Endothelial cell of umbilical vein (primary cell): ENCODE measurements at regions not wholly inside any gene's neighbourhood (a gene's known extent, or its start where the extent isn't known, plus 50 kb on each side); places are given as distances from the start of the nearest gene placed in this dataset.

ENCODE experiments used
- BruUV-seq: library from RNA; stranded (reverse); fragments of 400-500 nt; replicated peaks from 2 replicates; lab custom pipeline; 2021; lab: Mats Ljungman, UMichigan
- CTCF ChIA-PET: fragments of 300-600, 350-600 bp; sonication (Branson Sonifier 250); formaldehyde crosslinking; loops from one replicate; lab custom pipeline; 2021; ENCODE audit warnings: antibody characterized with exemption, inconsistent platforms; lab: Charles Lee
- POLR2A ChIA-PET: fragments of 300-600, 350-600 bp; sonication (Branson Sonifier 250); formaldehyde crosslinking; loops from one replicate; lab custom pipeline; 2021; ENCODE audit warnings: antibody characterized with exemption, inconsistent platforms; lab: Charles Lee
- DNase-seq: peaks from one replicate; pipeline ENCODE4 v3.0.0-alpha.2; 2011; ENCODE audit warnings: low read depth, low spot score
- FAIRE-seq: peaks from 2 replicates; lab custom pipeline; 2011; peaks lifted over from hg19 to GRCh38; lab: Jason Lieb, UNC
- H2AFZ ChIP-seq: 2 replicates; pipeline ENCODE4 v1.6.0; 2012; ENCODE audit warnings: low read depth, low read length, control low read depth, inconsistent platforms
- H3K27ac ChIP-seq: 2 replicates; pipeline ENCODE4 v1.5.1; 2011; ENCODE audit warnings: low read depth, mild to moderate bottlenecking, control low read depth, low read length, moderate library complexity; ENCODE audit not compliant: insufficient read depth
- H3K27me3 ChIP-seq, 2 experiments: 2 replicates each; pipeline versions ENCODE4 v1.6.0 to v1.6.1; 2011; ENCODE audit warnings: low read length in 2 of 2, mixed read lengths in 1 of 2; ENCODE audit not compliant: control insufficient read depth in 2 of 2, insufficient read depth in 2 of 2
- H3K36me3 ChIP-seq, 2 experiments: 2 replicates in 1 of 2; 3 replicates in 1 of 2; pipeline ENCODE4 v1.5.1; 2011; ENCODE audit warnings: low read length in 2 of 2, mild to moderate bottlenecking in 1 of 2, moderate library complexity in 1 of 2; ENCODE audit not compliant: control insufficient read depth in 2 of 2, insufficient read depth in 2 of 2; ENCODE audit errors: extremely low read depth in 1 of 2
- H3K4me1 ChIP-seq: 3 replicates; pipeline ENCODE4 v1.5.1; 2011; ENCODE audit warnings: mild to moderate bottlenecking, low read length; ENCODE audit not compliant: control insufficient read depth, insufficient read depth; ENCODE audit errors: extremely low read depth
- H3K4me2 ChIP-seq: 2 replicates; pipeline ENCODE4 v1.6.1; 2011; ENCODE audit warnings: low read length, control low read depth, mixed read lengths; ENCODE audit not compliant: insufficient read depth
- H3K4me3 ChIP-seq, 3 experiments: fragments of 200-600 bp in 1 of 3; sonication (generic), shearing (Covaris generic) in 1 of 3; replicated peaks in 1 of 3; 2 replicates each; pipeline ENCODE4 v1.5.1; 2011 to 2016; ENCODE audit warnings: control low read depth in 3 of 3, low read length in 3 of 3, mild to moderate bottlenecking in 2 of 3, inconsistent platforms in 1 of 3, low read depth in 1 of 3, moderate library complexity in 1 of 3; ENCODE audit not compliant: insufficient read depth in 1 of 3
- H3K79me2 ChIP-seq: 2 replicates; pipeline ENCODE4 v1.6.0; 2012; ENCODE audit warnings: low read length, inconsistent platforms; ENCODE audit not compliant: control insufficient read depth, insufficient read depth
- H3K9ac ChIP-seq: replicated peaks from 2 replicates; pipeline ENCODE3; 2011; ENCODE audit warnings: low read length, control low read depth; ENCODE audit not compliant: insufficient read depth; ENCODE audit errors: extremely low read depth
- H3K9me1 ChIP-seq: replicated peaks from 3 replicates; pipeline ENCODE4 v1.6.0; 2011; ENCODE audit warnings: mild to moderate bottlenecking, low read length; ENCODE audit not compliant: control insufficient read depth, insufficient read depth; ENCODE audit errors: extremely low read depth
- H3K9me3 ChIP-seq: replicated peaks from 2 replicates; pipeline ENCODE4 v1.5.1; 2012; ENCODE audit warnings: low read length, inconsistent platforms; ENCODE audit not compliant: control insufficient read depth, insufficient read depth
- H4K20me1 ChIP-seq: replicated peaks from 2 replicates; pipeline ENCODE3; 2011; ENCODE audit warnings: mild to moderate bottlenecking, low read length; ENCODE audit not compliant: control insufficient read depth, insufficient read depth; ENCODE audit errors: extremely low read depth
- EZH2 ChIP-seq: IDR thresholded peaks from 2 replicates; pipeline ENCODE4 v1.6.1; 2012; ENCODE audit warnings: borderline replicate concordance, low read depth, mild to moderate bottlenecking, moderate library complexity, low read length, inconsistent platforms; ENCODE audit not compliant: severe bottlenecking
- FOS ChIP-seq: IDR thresholded peaks from 2 replicates; pipeline ENCODE4 v1.6.1; 2011; ENCODE audit warnings: mild to moderate bottlenecking, low read length, moderate library complexity, borderline replicate concordance; ENCODE audit not compliant: insufficient read depth
- GATA2 ChIP-seq: IDR thresholded peaks from 2 replicates; pipeline ENCODE4 v1.7.0; 2011; ENCODE audit warnings: low read depth, mild to moderate bottlenecking, moderate library complexity, mixed read lengths, low read length; ENCODE audit not compliant: insufficient read length, insufficient read depth
- JUN ChIP-seq: IDR thresholded peaks from 2 replicates; pipeline ENCODE4 v1.6.1; 2011; ENCODE audit warnings: borderline replicate concordance, low read depth; ENCODE audit not compliant: insufficient read length, insufficient read depth
- MYC ChIP-seq: IDR thresholded peaks from one replicate; pipeline ENCODE4 v1.6.1; 2011; ENCODE audit warnings: mild to moderate bottlenecking, low read depth, low read length
- POLR2A ChIP-seq: IDR thresholded peaks from 2 replicates; pipeline ENCODE4 v1.6.1; 2012; ENCODE audit warnings: low read depth, mild to moderate bottlenecking, control low read depth, low read length
- POLR2AphosphoS5 ChIP-seq: IDR thresholded peaks from 2 replicates; pipeline ENCODE4 v1.6.1; 2012; ENCODE audit warnings: low read depth, mild to moderate bottlenecking, control low read depth, low read length, moderate library complexity; ENCODE audit not compliant: insufficient read depth
- dilution Hi-C: fragments of 300-500 bp; cut with MboI; formaldehyde crosslinking; loops from one replicate; pipeline ENCODE4 v1.15.0; 2019; ENCODE audit warnings: low sequenced_read_pairs; ENCODE audit not compliant: extremely low pct_ligation_motif_present
- intact Hi-C: fragments of 100-400 bp; cut with micrococcal nuclease; formaldehyde crosslinking; loops from one replicate; pipeline ENCODE4 v1.10.0; 2022
- TF ChIP-seq, protein P1 (sequence below): IDR thresholded peaks from 2 replicates; pipeline ENCODE4 v1.6.1; 2011; ENCODE audit not compliant: insufficient read depth, insufficient read length
- TF ChIP-seq, protein P2 (sequence below), 2 donors: IDR thresholded peaks; 1 replicate in 1 of 2; 2 replicates in 1 of 2; pipeline ENCODE4 v1.5.1; 2011; ENCODE audit warnings: low read length in 2 of 2, mild to moderate bottlenecking in 2 of 2, moderate library complexity in 2 of 2, control low read depth in 1 of 2, inconsistent platforms in 1 of 2, low read depth in 1 of 2; ENCODE audit not compliant: insufficient read depth in 1 of 2; ENCODE audit errors: extremely low read depth in 1 of 2

DNA sequence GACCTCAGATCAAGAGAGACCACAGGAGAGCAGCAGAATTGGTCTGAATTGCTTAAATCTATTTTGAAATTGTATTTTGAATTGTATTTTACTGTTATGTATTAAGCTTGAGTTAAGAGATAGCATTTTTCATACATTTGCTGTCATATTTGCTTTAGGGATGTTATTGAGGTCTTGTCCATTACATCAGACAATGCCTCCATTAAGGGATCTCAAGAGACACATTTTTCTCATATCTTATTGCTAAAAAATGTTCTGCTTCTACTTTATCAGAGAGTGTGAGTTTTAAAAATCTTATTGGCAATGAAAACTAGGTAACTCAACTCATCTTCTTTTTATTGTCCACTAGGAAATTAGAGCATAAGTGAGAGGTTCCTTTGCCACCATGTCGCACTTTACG is 66.8 kb upstream of the CTAGE1 start:
- Histone ChIP-seq H3K4me2 (no peak overlapping the region), H4K20me1 (no peaks in the 10 kb centered on the region), H3K27ac (no peak overlapping the region), H3K4me3 (no peak overlapping the region), H3K36me3 (no peaks in the 10 kb centered on the region), H2AFZ (no peak overlapping the region), H3K4me1 (no peaks in the 10 kb centered on the region), H3K9ac (no peak overlapping the region), H3K79me2 (no peaks in the 10 kb centered on the region), H3K27me3 (no peaks in the 10 kb centered on the region), H3K9me1 (no peaks in the 10 kb centered on the region), H3K9me3 (no peaks in the 10 kb centered on the region)
- CTCF ChIA-PET = interaction anchor here (1.0 kb wide), 1 partner anchor 11 kb away, joined by 3 read pairs; no protein-coding TSS in a partner anchor
- FAIRE-seq (no peak), DNase-seq (no peak)
- POLR2A ChIA-PET = no interaction called here
- no TSS peak for BruUV-seq
- intact Hi-C loops = no loop called here
- TF ChIP-seq POLR2AphosphoS5 (no peak), EZH2 (no peak), MYC (no peak), POLR2A (no peak), FOS (no peak), JUN (no peak), GATA2 (no peak)
- TF ChIP-seq, protein P1, sequence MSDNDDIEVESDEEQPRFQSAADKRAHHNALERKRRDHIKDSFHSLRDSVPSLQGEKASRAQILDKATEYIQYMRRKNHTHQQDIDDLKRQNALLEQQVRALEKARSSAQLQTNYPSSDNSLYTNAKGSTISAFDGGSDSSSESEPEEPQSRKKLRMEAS = no peak
- TF ChIP-seq, protein P2, sequence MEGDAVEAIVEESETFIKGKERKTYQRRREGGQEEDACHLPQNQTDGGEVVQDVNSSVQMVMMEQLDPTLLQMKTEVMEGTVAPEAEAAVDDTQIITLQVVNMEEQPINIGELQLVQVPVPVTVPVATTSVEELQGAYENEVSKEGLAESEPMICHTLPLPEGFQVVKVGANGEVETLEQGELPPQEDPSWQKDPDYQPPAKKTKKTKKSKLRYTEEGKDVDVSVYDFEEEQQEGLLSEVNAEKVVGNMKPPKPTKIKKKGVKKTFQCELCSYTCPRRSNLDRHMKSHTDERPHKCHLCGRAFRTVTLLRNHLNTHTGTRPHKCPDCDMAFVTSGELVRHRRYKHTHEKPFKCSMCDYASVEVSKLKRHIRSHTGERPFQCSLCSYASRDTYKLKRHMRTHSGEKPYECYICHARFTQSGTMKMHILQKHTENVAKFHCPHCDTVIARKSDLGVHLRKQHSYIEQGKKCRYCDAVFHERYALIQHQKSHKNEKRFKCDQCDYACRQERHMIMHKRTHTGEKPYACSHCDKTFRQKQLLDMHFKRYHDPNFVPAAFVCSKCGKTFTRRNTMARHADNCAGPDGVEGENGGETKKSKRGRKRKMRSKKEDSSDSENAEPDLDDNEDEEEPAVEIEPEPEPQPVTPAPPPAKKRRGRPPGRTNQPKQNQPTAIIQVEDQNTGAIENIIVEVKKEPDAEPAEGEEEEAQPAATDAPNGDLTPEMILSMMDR (IDR thresholded peaks at IDR 0.05; ENCODE audit: extremely low read depth in 1 of 2, insufficient read depth in 1 of 2, low read depth in 1 of 2, low read length in 2 of 2) = no peak
- dilution Hi-C loops = no loop called here
